ENCODE measurements at regions not wholly inside any gene's neighbourhood (a gene's known extent, or its start where the extent isn't known, plus 50 kb on each side); places are given as distances from the start of the nearest gene placed in this dataset.

DNA sequence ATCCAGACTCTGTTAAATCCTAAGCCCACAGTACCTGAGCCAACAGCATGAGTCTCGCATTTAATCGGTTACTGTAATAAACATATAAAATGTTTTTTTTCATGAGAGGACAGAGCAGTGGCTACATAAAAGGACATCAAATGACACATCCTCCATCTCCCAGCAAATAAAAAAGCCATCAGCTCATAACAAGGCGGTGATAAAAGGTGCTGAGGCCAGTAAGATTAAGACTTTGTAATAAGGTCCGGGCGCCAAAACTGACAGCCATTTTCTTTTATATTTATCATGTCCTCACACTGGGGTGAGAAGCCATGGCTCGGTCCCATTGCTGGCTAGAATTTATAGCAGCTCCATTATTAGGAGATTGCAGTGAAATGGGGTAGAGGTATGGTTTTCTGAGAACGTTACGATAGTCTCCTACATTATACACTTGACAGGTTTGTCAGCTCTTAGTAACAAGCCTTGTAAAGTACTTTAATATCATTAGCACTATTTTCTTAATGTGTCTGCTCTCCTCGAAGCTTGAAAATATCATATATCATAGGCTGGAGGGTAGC lies 977.8 kb upstream of the NR2F2 start:
- Histone ChIP-seq H3K27ac (ENCODE audit: low read length) (no peak overlapping the region), H3K4me3 (ENCODE audit: low read length) (no peak overlapping the region), H2AFZ (ENCODE audit: low read depth, low read length) (no peak overlapping the region), H3K79me2 (ENCODE audit: low read length) (no peaks in the 10 kb centered on the region), H3K27me3 (ENCODE audit: low read depth, low read length) (no peaks in the 10 kb centered on the region), H3K36me3 (replicated peaks; ENCODE audit: low read depth, low read length) (no peaks in the 10 kb centered on the region), H3K4me1 (ENCODE audit: low read length) (no peaks in the 10 kb centered on the region), H4K20me1 (ENCODE audit: insufficient read depth, low read length) (no peaks in the 10 kb centered on the region), H3K9me3 (ENCODE audit: insufficient read depth, low read length) (no peaks in the 10 kb centered on the region), H3K9ac (ENCODE audit: low read length) (no peak overlapping the region), H3K4me2 (ENCODE audit: low read length) (no peak overlapping the region)
- TF ChIP-seq, protein P1, sequence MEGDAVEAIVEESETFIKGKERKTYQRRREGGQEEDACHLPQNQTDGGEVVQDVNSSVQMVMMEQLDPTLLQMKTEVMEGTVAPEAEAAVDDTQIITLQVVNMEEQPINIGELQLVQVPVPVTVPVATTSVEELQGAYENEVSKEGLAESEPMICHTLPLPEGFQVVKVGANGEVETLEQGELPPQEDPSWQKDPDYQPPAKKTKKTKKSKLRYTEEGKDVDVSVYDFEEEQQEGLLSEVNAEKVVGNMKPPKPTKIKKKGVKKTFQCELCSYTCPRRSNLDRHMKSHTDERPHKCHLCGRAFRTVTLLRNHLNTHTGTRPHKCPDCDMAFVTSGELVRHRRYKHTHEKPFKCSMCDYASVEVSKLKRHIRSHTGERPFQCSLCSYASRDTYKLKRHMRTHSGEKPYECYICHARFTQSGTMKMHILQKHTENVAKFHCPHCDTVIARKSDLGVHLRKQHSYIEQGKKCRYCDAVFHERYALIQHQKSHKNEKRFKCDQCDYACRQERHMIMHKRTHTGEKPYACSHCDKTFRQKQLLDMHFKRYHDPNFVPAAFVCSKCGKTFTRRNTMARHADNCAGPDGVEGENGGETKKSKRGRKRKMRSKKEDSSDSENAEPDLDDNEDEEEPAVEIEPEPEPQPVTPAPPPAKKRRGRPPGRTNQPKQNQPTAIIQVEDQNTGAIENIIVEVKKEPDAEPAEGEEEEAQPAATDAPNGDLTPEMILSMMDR (IDR thresholded peaks at IDR 0.05; ENCODE audit: low read depth, low read length): no peak
- no peak for TF ChIP-seq EZH2phosphoT487 (IDR thresholded peaks at IDR 0.05; ENCODE audit: low read depth)

DNA sequence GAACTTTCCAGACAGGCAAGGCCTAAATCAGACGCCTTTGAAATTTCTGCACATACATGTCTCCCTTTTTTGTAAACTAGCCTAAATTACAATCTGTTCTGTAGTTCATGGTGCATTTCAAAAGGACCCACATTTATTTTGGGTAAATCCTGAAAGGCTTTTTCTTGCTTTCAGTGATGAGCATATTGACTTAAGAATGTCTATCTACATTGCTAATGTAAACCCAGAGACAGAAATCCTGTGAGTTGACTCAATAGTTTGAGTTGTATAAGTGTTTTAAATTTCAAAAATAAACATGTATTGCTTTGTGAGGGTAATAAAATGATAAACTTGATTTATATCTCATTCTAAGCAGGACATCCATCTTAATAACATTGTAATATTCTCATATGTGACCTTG lies 977.0 kb upstream of the NR2F2 start:
- Histone ChIP-seq H2AFZ (ENCODE audit: low read depth, low read length) (no peak overlapping the region), H3K4me1 (ENCODE audit: low read length) (no peaks in the 10 kb centered on the region), H3K9me3 (ENCODE audit: insufficient read depth, low read length) (no peaks in the 10 kb centered on the region), H3K79me2 (ENCODE audit: low read length) (no peaks in the 10 kb centered on the region), H4K20me1 (ENCODE audit: insufficient read depth, low read length) (no peaks in the 10 kb centered on the region), H3K36me3 (replicated peaks; ENCODE audit: low read depth, low read length) (no peaks in the 10 kb centered on the region), H3K27ac (ENCODE audit: low read length) (no peak overlapping the region), H3K4me2 (ENCODE audit: low read length) (no peak overlapping the region), H3K4me3 (ENCODE audit: low read length) (no peak overlapping the region), H3K27me3 (ENCODE audit: low read depth, low read length) (no peaks in the 10 kb centered on the region), H3K9ac (ENCODE audit: low read length) (no peak overlapping the region)
- TF ChIP-seq, protein P1 (IDR thresholded peaks at IDR 0.05; ENCODE audit: low read depth, low read length): no peak
- no peak for TF ChIP-seq EZH2phosphoT487 (IDR thresholded peaks at IDR 0.05; ENCODE audit: low read depth)

DNA sequence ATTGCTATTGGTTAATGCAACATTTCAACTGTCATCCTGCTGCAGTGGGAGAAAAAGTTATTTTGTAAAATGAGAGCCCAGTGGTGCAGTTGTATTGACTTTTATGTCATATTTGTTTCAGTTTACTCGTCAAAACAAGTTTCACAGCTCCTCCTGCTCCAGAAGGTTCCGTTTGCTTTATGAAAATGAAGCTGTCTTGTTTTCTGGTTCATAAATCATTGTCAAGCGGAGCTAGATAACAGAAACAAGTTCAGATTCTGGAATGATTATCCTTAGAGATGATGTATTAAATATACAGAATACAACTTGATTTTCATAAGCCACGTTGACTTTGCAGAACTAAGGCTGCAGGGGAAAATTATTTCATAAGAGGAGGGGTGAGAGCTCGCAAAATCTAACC lies 970.5 kb upstream of the NR2F2 start:
- TF ChIP-seq, protein P1 (IDR thresholded peaks at IDR 0.05; ENCODE audit: low read depth, low read length): no peak
- no peak for TF ChIP-seq EZH2phosphoT487 (IDR thresholded peaks at IDR 0.05; ENCODE audit: low read depth)
- Histone ChIP-seq H3K4me2 (ENCODE audit: low read length) (no peak overlapping the region), H3K36me3 (replicated peaks; ENCODE audit: low read depth, low read length) (no peaks in the 10 kb centered on the region), H3K27me3 (ENCODE audit: low read depth, low read length) (no peaks in the 10 kb centered on the region), H3K4me3 (ENCODE audit: low read length) (no peak overlapping the region), H3K9me3 (ENCODE audit: insufficient read depth, low read length) (no peaks in the 10 kb centered on the region), H2AFZ (ENCODE audit: low read depth, low read length) (no peak overlapping the region), H3K79me2 (ENCODE audit: low read length) (no peaks in the 10 kb centered on the region), H3K27ac (ENCODE audit: low read length) (no peak overlapping the region), H3K9ac (ENCODE audit: low read length) (no peak overlapping the region), H3K4me1 (ENCODE audit: low read length) (no peaks in the 10 kb centered on the region), H4K20me1 (ENCODE audit: insufficient read depth, low read length) (no peaks in the 10 kb centered on the region)

DNA sequence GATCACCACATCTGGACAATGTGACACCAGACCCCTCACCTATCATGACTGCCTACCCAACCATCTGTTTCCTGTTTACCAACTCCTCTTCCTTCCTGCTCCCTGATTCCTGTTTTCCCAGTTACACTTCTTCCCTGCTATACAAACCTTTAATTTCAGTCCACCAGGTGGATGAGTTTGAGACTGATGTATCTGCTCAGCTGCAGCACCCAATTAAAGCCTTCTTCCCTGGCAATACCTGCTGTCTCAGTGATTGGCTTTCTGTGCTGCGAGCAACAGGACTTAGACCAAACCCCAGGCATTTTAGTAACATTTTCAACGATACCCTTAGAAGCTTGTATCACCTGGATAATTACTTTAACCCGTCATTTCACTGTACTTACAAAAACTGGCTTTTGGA lies 968.2 kb upstream of the NR2F2 start:
- no peaks in the 10 kb centered on the region for H3K79me2 ChIP-seq (ENCODE audit: low read length)
- H3K9ac ChIP-seq (ENCODE audit: low read length): no peak overlapping the region
- no peak overlapping the region for H2AFZ ChIP-seq (ENCODE audit: low read depth, low read length)
- no peak overlapping the region for H3K4me2 ChIP-seq (ENCODE audit: low read length)
- H3K36me3 ChIP-seq (replicated peaks; ENCODE audit: low read depth, low read length): no peaks in the 10 kb centered on the region
- no peaks in the 10 kb centered on the region for H3K27me3 ChIP-seq (ENCODE audit: low read depth, low read length)
- no peak overlapping the region for H3K27ac ChIP-seq (ENCODE audit: low read length)
- H3K4me3 ChIP-seq (ENCODE audit: low read length): no peak overlapping the region
- no peaks in the 10 kb centered on the region for H4K20me1 ChIP-seq (ENCODE audit: insufficient read depth, low read length)
- H3K4me1 ChIP-seq (ENCODE audit: low read length): no peaks in the 10 kb centered on the region
- H3K9me3 ChIP-seq (ENCODE audit: insufficient read depth, low read length): no peaks in the 10 kb centered on the region
- no peak for TF ChIP-seq EZH2phosphoT487 (IDR thresholded peaks at IDR 0.05; ENCODE audit: low read depth)
- TF ChIP-seq, protein P1 (IDR thresholded peaks at IDR 0.05; ENCODE audit: low read depth, low read length): no peak

Measured in OCI-LY3 (cell line).